ENCODE measurements at regions not wholly inside any gene's neighbourhood (a gene's known extent, or its start where the extent isn't known, plus 50 kb on each side); places are given as distances from the start of the nearest gene placed in this dataset.

DNA sequence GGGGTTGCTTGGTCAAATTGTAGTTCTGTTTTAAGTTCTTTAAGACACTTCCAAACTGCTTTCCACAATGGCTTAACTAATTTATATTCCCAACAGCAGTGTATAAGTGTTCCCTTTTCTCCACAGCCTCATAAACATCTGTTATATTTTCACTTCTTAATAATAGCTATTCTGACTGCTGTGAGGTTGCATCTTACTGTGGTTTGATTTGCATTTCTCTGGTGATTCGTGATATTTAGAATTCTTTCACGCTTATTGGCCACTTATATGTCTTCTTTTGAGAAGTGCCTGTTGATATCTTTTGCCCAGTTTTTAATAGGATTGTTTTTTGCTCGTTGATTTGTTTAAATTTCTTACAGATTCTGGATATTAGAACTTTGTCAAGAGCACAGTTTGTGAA lies 278.6 kb upstream of the ITM2A start:
- H3K4me3 ChIP-seq (ENCODE audit: low read depth, low read length) = no peak overlapping the region
- DNase-seq (ENCODE audit: low read depth) = no peak
- TF ChIP-seq, protein P1, sequence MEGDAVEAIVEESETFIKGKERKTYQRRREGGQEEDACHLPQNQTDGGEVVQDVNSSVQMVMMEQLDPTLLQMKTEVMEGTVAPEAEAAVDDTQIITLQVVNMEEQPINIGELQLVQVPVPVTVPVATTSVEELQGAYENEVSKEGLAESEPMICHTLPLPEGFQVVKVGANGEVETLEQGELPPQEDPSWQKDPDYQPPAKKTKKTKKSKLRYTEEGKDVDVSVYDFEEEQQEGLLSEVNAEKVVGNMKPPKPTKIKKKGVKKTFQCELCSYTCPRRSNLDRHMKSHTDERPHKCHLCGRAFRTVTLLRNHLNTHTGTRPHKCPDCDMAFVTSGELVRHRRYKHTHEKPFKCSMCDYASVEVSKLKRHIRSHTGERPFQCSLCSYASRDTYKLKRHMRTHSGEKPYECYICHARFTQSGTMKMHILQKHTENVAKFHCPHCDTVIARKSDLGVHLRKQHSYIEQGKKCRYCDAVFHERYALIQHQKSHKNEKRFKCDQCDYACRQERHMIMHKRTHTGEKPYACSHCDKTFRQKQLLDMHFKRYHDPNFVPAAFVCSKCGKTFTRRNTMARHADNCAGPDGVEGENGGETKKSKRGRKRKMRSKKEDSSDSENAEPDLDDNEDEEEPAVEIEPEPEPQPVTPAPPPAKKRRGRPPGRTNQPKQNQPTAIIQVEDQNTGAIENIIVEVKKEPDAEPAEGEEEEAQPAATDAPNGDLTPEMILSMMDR (IDR thresholded peaks at IDR 0.05; ENCODE audit: low read depth, low read length) = no peak
- TF ChIP-seq POLR2A (IDR thresholded peaks at IDR 0.05; ENCODE audit: extremely low read depth, insufficient read length) (no peak), MYC (IDR thresholded peaks at IDR 0.05; ENCODE audit: low read depth, low read length) (no peak)
- TF ChIP-seq, protein P2, sequence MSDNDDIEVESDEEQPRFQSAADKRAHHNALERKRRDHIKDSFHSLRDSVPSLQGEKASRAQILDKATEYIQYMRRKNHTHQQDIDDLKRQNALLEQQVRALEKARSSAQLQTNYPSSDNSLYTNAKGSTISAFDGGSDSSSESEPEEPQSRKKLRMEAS (IDR thresholded peaks at IDR 0.05; ENCODE audit: low read depth, low read length) = no peak

DNA sequence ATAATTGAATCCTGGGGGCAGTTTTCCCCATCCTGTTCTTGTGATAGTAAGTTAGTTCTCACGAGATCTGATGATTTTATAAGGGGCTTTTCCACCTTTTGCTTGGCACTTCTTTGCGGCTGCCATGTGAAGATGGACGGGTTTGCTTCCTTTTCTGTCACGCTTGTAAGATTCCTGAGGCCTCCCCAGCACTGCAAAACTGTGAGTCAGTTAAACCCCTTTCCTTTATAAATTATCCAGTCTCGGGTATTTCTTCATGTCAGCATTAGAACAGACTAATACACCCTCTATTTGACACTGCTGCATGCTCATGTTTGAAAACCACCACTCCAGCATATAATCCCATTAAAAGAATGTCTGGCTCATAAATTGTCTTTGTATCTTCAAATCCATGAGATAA lies 264.4 kb upstream of the ITM2A start:
- H3K4me3 ChIP-seq (ENCODE audit: low read depth, low read length) = no peak overlapping the region
- no peak for DNase-seq (ENCODE audit: low read depth)
- TF ChIP-seq MYC (IDR thresholded peaks at IDR 0.05; ENCODE audit: low read depth, low read length) = no peak

DNA sequence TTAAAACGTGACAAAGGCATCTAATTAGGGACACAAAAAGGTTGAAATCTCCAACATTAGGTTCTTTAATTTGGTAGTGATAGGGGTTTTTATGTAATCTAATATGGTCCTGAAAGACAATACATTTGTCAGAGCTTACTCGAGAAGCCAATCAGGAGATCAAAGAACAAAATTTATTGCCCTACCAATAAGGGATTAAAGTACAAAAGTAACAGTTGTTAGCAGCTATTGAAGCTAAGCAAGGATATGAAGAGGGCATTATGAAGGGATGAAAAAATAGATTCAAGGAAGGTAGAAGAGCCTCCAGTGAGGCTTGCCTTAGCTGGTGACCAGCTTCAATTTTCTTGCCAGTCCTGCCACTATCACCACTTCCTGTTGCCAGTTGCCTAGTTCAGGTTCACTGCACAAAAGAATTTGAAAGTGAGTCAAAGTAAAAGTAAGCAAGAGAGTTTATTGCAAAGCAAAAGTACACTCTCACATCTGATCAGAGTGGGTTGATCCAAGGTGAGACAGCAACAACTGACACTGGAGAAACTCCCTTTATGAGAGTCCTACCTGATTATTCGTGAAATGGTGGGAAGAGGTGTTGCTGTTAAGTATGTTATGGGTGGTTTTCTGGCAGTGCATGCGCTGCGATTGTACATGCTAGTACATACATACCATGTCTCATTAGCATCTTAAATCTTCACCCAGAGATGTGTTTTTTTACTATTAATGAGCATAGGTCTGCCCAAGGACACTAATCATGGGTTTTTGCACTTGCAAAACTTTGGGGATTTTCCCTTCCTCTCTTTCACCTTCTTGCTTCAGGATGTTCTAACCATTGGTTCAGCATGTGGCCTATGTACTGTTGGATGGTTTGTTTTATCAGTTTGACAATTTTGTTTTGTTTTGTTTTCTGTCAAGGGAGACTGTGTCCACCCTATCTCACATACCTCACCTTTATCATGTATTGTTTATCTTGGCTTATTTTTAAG lies 263.2 kb upstream of the ITM2A start:
- no peak for TF ChIP-seq MYC (IDR thresholded peaks at IDR 0.05; ENCODE audit: low read depth, low read length)
- TF ChIP-seq POLR2A (IDR thresholded peaks at IDR 0.05; ENCODE audit: extremely low read depth, insufficient read length) = no peak
- TF ChIP-seq, protein P1 (IDR thresholded peaks at IDR 0.05; ENCODE audit: low read depth, low read length) = no peak
- TF ChIP-seq, protein P2 (IDR thresholded peaks at IDR 0.05; ENCODE audit: low read depth, low read length) = no peak
- DNase-seq (ENCODE audit: low read depth) = no peak
- no peak overlapping the region for H3K4me3 ChIP-seq (ENCODE audit: low read depth, low read length)

DNA sequence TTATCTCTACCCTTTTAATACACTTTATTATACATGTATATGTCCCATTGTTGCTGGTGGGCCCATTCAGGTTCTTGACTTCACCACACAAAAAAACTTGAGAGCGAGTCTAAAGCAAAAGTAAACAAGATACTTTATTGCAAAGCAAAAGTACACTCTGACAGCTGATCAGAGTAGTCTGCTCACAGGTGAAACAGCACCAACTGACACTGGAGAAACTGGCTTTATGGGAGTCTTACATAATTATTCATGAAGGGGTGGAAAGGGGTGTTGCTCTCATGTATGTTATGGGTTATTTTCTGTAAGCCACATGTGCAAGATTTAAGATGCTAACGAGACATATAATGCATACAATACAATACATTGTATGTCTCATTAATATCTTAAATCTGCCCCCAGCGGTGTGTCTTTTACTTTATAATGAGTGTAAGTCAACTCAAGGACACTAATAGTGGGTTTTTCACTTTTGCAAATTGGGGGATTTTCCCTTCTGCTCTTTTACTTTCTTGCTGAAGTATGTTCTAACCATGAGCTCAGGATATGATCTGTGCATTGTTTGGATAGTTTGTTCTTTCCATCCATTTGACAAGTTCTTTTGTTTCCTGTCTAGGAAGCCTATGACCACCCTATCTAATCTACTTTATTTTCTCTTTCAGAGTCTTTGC lies 256.1 kb upstream of the ITM2A start:
- no peak for TF ChIP-seq POLR2A (IDR thresholded peaks at IDR 0.05; ENCODE audit: extremely low read depth, insufficient read length)
- TF ChIP-seq, protein P1 (IDR thresholded peaks at IDR 0.05; ENCODE audit: low read depth, low read length) = no peak
- no peak for TF ChIP-seq MYC (IDR thresholded peaks at IDR 0.05; ENCODE audit: low read depth, low read length)
- TF ChIP-seq, protein P2 (IDR thresholded peaks at IDR 0.05; ENCODE audit: low read depth, low read length) = no peak
- DNase-seq (ENCODE audit: low read depth) = no peak
- no peak overlapping the region for H3K4me3 ChIP-seq (ENCODE audit: low read depth, low read length)

DNA sequence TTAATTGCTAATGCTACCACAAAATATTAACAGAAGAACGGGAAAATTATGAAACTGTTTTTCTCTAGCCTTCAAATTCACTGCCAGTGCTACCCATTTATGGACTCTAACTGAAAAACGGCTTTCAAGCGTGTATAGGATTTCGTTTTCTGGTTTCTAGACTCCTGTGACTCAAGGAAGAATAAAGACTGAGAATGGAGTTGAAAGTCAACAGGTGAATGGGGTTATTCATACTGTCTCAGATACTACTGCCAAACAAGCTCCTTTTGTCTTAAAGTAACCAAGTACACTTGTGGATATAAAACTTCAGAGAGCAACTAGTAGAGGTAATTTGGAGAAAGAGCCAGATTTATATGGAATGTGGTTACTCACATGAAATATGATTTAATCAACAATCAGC lies 251.1 kb upstream of the ITM2A start:
- no peak for TF ChIP-seq MYC (IDR thresholded peaks at IDR 0.05; ENCODE audit: low read depth, low read length)
- TF ChIP-seq POLR2A (IDR thresholded peaks at IDR 0.05; ENCODE audit: extremely low read depth, insufficient read length) = no peak
- TF ChIP-seq, protein P2 (IDR thresholded peaks at IDR 0.05; ENCODE audit: low read depth, low read length) = no peak
- TF ChIP-seq, protein P1 (IDR thresholded peaks at IDR 0.05; ENCODE audit: low read depth, low read length) = no peak
- no peak for DNase-seq (ENCODE audit: low read depth)
- H3K4me3 ChIP-seq (ENCODE audit: low read depth, low read length) = no peak overlapping the region

DNA sequence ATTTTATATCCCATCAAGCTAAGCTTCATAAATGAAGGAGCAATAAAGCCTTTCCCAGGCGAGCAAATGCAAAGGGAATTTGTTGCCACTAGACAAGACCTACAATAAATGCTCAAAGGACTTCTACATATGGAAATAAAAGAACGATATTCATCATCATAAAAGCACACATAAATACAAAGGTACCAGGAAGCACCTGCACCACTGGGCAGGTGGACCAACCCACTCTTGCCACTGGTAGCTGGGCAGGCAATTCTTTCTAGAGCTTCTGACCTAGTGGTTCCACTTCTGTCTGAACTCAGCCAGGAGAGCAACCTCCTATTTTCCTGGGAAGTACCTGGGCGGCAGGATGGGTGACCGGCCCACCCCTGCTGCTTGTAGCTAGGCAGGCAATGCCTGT lies 237.2 kb upstream of the ITM2A start:
- DNase-seq (ENCODE audit: low read depth) = no peak
- TF ChIP-seq POLR2A (IDR thresholded peaks at IDR 0.05; ENCODE audit: extremely low read depth, insufficient read length) = no peak
- TF ChIP-seq MYC (IDR thresholded peaks at IDR 0.05; ENCODE audit: low read depth, low read length) = no peak
- TF ChIP-seq, protein P2 (IDR thresholded peaks at IDR 0.05; ENCODE audit: low read depth, low read length) = no peak
- TF ChIP-seq, protein P1 (IDR thresholded peaks at IDR 0.05; ENCODE audit: low read depth, low read length) = no peak
- H3K4me3 ChIP-seq (ENCODE audit: low read depth, low read length) = no peak overlapping the region
